RWPE1 (cell line): ENCODE measurements at regions not wholly inside any gene's neighbourhood (a gene's known extent, or its start where the extent isn't known, plus 50 kb on each side); places are given as distances from the start of the nearest gene placed in this dataset.

Experiments used
- CTCF ChIA-PET: fragments of 350-600 bp; sonication (Branson Sonifier 250); formaldehyde crosslinking; extraction: SDS; loops from one replicate; lab custom pipeline; 2021; lab: Yijun Ruan, JAX
- POLR2A ChIA-PET: fragments of 400-600 bp; formaldehyde crosslinking; extraction: SDS; loops from one replicate; lab custom pipeline; 2020; ENCODE audit warnings: antibody characterized with exemption; ENCODE audit not compliant: low non-redundant PET; lab: Yijun Ruan, JAX
- DNase-seq: peaks from one replicate; pipeline ENCODE4 v3.0.0; 2012; ENCODE audit warnings: low spot score
- H3K27ac ChIP-seq: fragments of 450-650 bp; 2 replicates; pipeline ENCODE4 v1.5.1; 2017
- CTCF ChIP-seq: fragments of 450-650 bp; conservative IDR thresholded peaks from 2 replicates; pipeline ENCODE4 v1.5.1; 2017; ENCODE audit warnings: low read depth, mild to moderate bottlenecking

GRCh38 chr16:24677388-24677787, 52.1 kb upstream of the TNRC6A start:
- POLR2A ChIA-PET, result no interaction called here
- H3K27ac ChIP-seq, result no peak overlapping the region
- no peak for DNase-seq
- CTCF ChIA-PET, result interaction anchor here (0.6 kb wide), 1 partner anchor 50 kb away, joined by 3 read pairs; no protein-coding TSS in a partner anchor
- no peak for TF ChIP-seq CTCF
